Neuron (in vitro differentiated cells): ENCODE measurements at regions not wholly inside any gene's neighbourhood (a gene's known extent, or its start where the extent isn't known, plus 50 kb on each side); places are given as distances from the start of the nearest gene placed in this dataset.

Experiments
- H2AFZ ChIP-seq: one replicate; pipeline ENCODE4 v1.6.1; 2013; ENCODE audit warnings: low read depth, mild to moderate bottlenecking, inconsistent platforms, low read length, moderate library complexity
- H3K27me3 ChIP-seq: one replicate; pipeline ENCODE4 v1.6.1; 2013; ENCODE audit warnings: low read length; ENCODE audit not compliant: insufficient read depth
- H3K36me3 ChIP-seq: one replicate; pipeline ENCODE4 v1.6.1; 2013; ENCODE audit warnings: low read length; ENCODE audit not compliant: insufficient read depth
- H3K4me1 ChIP-seq: one replicate; pipeline ENCODE4 v1.6.1; 2013; ENCODE audit warnings: low read length; ENCODE audit not compliant: insufficient read depth
- H3K4me3 ChIP-seq: 2 replicates; pipeline ENCODE4 v1.5.1; 2013; ENCODE audit warnings: mild to moderate bottlenecking, low read length, moderate library complexity
- H3K9me3 ChIP-seq: one replicate; pipeline ENCODE4 v1.6.1; 2013; ENCODE audit warnings: low read length

- Histone ChIP-seq H3K4me1 (peaks cover 9% of the 10 kb centered on the region), H3K27me3 (no peaks in the 10 kb centered on the region), H3K4me3 (no peak overlapping the region), H2AFZ (no peak overlapping the region), H3K9me3 (no peaks in the 10 kb centered on the region), H3K36me3 (no peaks in the 10 kb centered on the region)
These were observed 186.5 kb downstream of the SNX19 start for GRCh38 chr11:130729678-130730300.

GRCh38 chr11:130731401-130731800 is 184.9 kb downstream of the SNX19 start:
- H3K36me3 ChIP-seq, result no peaks in the 10 kb centered on the region
- H3K9me3 ChIP-seq, result peaks cover 3% of the 10 kb centered on the region
- no peak overlapping the region for H2AFZ ChIP-seq
- H3K4me1 ChIP-seq, result peaks cover 3% of the 10 kb centered on the region
- no peak overlapping the region for H3K4me3 ChIP-seq
- H3K27me3 ChIP-seq, result no peaks in the 10 kb centered on the region

- Histone ChIP-seq H2AFZ (no peak overlapping the region), H3K4me3 (no peak overlapping the region), H3K9me3 (peaks cover 3% of the 10 kb centered on the region), H3K27me3 (no peaks in the 10 kb centered on the region), H3K36me3 (no peaks in the 10 kb centered on the region), H3K4me1 (peaks cover 4% of the 10 kb centered on the region)
These were observed 183.8 kb downstream of the SNX19 start for GRCh38 chr11:130732476-130732875.

GRCh38 chr11:130737041-130737830 is 179.0 kb downstream of the SNX19 start:
- peaks cover 17% of the 10 kb centered on the region for H3K4me1 ChIP-seq
- peaks cover 3% of the 10 kb centered on the region for H3K9me3 ChIP-seq
- H3K36me3 ChIP-seq, result no peaks in the 10 kb centered on the region
- no peak overlapping the region for H3K4me3 ChIP-seq
- no peaks in the 10 kb centered on the region for H3K27me3 ChIP-seq
- no peak overlapping the region for H2AFZ ChIP-seq

- Histone ChIP-seq H3K4me1 (peaks cover 17% of the 10 kb centered on the region), H3K9me3 (peaks cover 3% of the 10 kb centered on the region), H3K4me3 (no peak overlapping the region), H3K36me3 (no peaks in the 10 kb centered on the region), H3K27me3 (no peaks in the 10 kb centered on the region), H2AFZ (no peak overlapping the region)
These were observed 178.3 kb downstream of the SNX19 start for GRCh38 chr11:130737866-130738431.

- Histone ChIP-seq H2AFZ (no peak overlapping the region), H3K4me3 (no peak overlapping the region), H3K4me1 (peaks cover 17% of the 10 kb centered on the region), H3K9me3 (peaks cover 3% of the 10 kb centered on the region), H3K27me3 (no peaks in the 10 kb centered on the region), H3K36me3 (no peaks in the 10 kb centered on the region)
These were observed 177.7 kb downstream of the SNX19 start for GRCh38 chr11:130738611-130739010.

- H3K4me3 ChIP-seq, result no peak overlapping the region
- H3K9me3 ChIP-seq, result no peaks in the 10 kb centered on the region
These were observed 175.5 kb downstream of the SNX19 start for GRCh38 chr11:130740819-130741218.

GRCh38 chr11:130744794-130745193 is 171.5 kb downstream of the SNX19 start:
- Histone ChIP-seq H3K9me3 (no peaks in the 10 kb centered on the region), H3K4me1 (no peaks in the 10 kb centered on the region), H3K36me3 (no peaks in the 10 kb centered on the region), H2AFZ (no peak overlapping the region), H3K27me3 (no peaks in the 10 kb centered on the region), H3K4me3 (no peak overlapping the region)

More at GRCh38 chr11:130740819-130741218, 175.5 kb downstream of the SNX19 start:
- no peaks in the 10 kb centered on the region for H3K36me3 ChIP-seq
- H3K27me3 ChIP-seq, result no peaks in the 10 kb centered on the region
- peaks cover 17% of the 10 kb centered on the region for H3K4me1 ChIP-seq
- H2AFZ ChIP-seq, result no peak overlapping the region

GRCh38 chr11:130749216-130749615 is 167.1 kb downstream of the SNX19 start:
- H3K36me3 ChIP-seq, result no peaks in the 10 kb centered on the region
- H3K27me3 ChIP-seq, result no peaks in the 10 kb centered on the region
- no peaks in the 10 kb centered on the region for H3K4me1 ChIP-seq
- H3K4me3 ChIP-seq, result no peak overlapping the region
- no peak overlapping the region for H2AFZ ChIP-seq
- H3K9me3 ChIP-seq, result no peaks in the 10 kb centered on the region

- H3K27me3 ChIP-seq, result no peaks in the 10 kb centered on the region
- no peaks in the 10 kb centered on the region for H3K9me3 ChIP-seq
- H3K4me3 ChIP-seq, result no peak overlapping the region
- H2AFZ ChIP-seq, result no peak overlapping the region
- H3K36me3 ChIP-seq, result no peaks in the 10 kb centered on the region
- peaks cover 31% of the 10 kb centered on the region for H3K4me1 ChIP-seq
These were observed 155.7 kb downstream of the SNX19 start for GRCh38 chr11:130760515-130761125.

- Histone ChIP-seq H3K36me3 (no peaks in the 10 kb centered on the region), H2AFZ (no peak overlapping the region), H3K27me3 (no peaks in the 10 kb centered on the region)
These were observed 154.6 kb downstream of the SNX19 start for GRCh38 chr11:130761560-130762220.

GRCh38 chr11:130762638-130763037 is 153.6 kb downstream of the SNX19 start:
- Histone ChIP-seq H3K27me3 (no peaks in the 10 kb centered on the region), H3K4me1 (peaks cover 31% of the 10 kb centered on the region), H2AFZ (no peak overlapping the region), H3K9me3 (no peaks in the 10 kb centered on the region), H3K4me3 (no peak overlapping the region), H3K36me3 (no peaks in the 10 kb centered on the region)

More at GRCh38 chr11:130761560-130762220, 154.6 kb downstream of the SNX19 start:
- Histone ChIP-seq H3K4me1 (peaks cover 31% of the 10 kb centered on the region), H3K9me3 (no peaks in the 10 kb centered on the region), H3K4me3 (no peak overlapping the region)
